ENCODE measurements at regions not wholly inside any gene's neighbourhood (a gene's known extent, or its start where the extent isn't known, plus 50 kb on each side); places are given as distances from the start of the nearest gene placed in this dataset.

DNA sequence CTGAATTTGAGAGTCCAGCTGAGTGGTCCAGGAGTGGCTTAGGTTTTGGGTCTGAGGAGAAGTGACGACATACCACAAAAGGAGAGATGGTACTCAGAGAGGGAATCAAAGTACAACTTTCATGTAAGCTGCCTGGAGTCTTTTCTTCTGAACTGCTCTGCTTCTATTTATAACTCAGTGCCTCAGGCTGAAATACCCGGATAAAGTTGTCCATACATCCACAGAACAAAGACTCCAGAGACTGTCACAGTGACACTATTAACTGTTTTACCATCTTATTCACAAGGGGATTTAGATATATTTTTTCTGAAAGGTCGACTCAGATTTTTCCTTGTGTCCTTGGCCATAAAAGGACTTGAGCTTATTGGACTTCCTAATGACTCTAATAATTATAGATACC is 264.3 kb upstream of the DNAJC19 start:
- no peak overlapping the region for H3K27ac ChIP-seq (ENCODE audit: low read length)
- no peak overlapping the region for H3K4me2 ChIP-seq (ENCODE audit: low read length)
- no peaks in the 10 kb centered on the region for H3K36me3 ChIP-seq (ENCODE audit: low read depth, low read length)
- DNase-seq (no peak), ATAC-seq (no peak)
- peaks cover 38% of the 10 kb centered on the region for H3K27me3 ChIP-seq (ENCODE audit: low read length)
- ChIA-PET POLR2A (ENCODE audit: unreplicated experiment) (no interaction called here), CTCF (no interaction called here)
- no peak overlapping the region for H2AFZ ChIP-seq (ENCODE audit: low read length)
- H3K9ac ChIP-seq (ENCODE audit: low read length) = no peak overlapping the region
- H3K79me2 ChIP-seq (ENCODE audit: low read length) = no peaks in the 10 kb centered on the region
- no peaks in the 10 kb centered on the region for H3F3A ChIP-seq (ENCODE audit: low read length, unreplicated experiment)
- no peaks in the 10 kb centered on the region for H3K4me1 ChIP-seq (ENCODE audit: insufficient read depth, low read length)
- intact Hi-C loops (cut with micrococcal nuclease) = no loop called here
- H4K20me1 ChIP-seq (ENCODE audit: low read length) = no peaks in the 10 kb centered on the region
- no TSS peak for BruUV-seq (replicated peaks)
- H3K9me3 ChIP-seq (ENCODE audit: low read length) = no peaks in the 10 kb centered on the region
- no peak overlapping the region for H3K4me3 ChIP-seq (ENCODE audit: low read length)
- TF ChIP-seq EZH2phosphoT487 (IDR thresholded peaks at IDR 0.05; ENCODE audit: borderline replicate concordance, low read length) (no peak), EZH2 (IDR thresholded peaks at IDR 0.05; ENCODE audit: low read length, unreplicated experiment) (no peak)
- TF ChIP-seq, protein P1, sequence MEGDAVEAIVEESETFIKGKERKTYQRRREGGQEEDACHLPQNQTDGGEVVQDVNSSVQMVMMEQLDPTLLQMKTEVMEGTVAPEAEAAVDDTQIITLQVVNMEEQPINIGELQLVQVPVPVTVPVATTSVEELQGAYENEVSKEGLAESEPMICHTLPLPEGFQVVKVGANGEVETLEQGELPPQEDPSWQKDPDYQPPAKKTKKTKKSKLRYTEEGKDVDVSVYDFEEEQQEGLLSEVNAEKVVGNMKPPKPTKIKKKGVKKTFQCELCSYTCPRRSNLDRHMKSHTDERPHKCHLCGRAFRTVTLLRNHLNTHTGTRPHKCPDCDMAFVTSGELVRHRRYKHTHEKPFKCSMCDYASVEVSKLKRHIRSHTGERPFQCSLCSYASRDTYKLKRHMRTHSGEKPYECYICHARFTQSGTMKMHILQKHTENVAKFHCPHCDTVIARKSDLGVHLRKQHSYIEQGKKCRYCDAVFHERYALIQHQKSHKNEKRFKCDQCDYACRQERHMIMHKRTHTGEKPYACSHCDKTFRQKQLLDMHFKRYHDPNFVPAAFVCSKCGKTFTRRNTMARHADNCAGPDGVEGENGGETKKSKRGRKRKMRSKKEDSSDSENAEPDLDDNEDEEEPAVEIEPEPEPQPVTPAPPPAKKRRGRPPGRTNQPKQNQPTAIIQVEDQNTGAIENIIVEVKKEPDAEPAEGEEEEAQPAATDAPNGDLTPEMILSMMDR (conservative IDR thresholded peaks at IDR 0.05; ENCODE audit: low read depth, low read length) = no peak
- H3K9me2 ChIP-seq (replicated peaks; ENCODE audit: low read length) = no peaks in the 10 kb centered on the region

DNA sequence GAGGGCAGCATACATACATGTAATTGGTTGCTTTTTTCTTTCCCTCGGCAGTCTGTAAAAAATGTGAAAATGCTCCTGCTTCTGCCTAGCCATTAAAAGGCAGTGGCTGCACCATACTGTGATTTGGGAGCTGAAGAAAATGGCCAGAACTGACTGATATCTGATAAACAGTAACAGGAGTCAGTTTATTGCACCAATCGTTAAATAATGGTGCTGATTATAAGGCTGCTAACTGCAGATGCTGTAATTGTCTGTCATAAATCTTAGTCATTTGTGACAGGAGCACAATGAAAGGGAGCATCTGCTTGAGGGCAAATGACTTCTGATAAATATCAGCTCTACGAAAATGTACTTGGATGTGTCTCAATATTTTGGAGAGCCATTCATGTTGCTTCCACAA is 263.1 kb upstream of the DNAJC19 start:
- H3K9me3 ChIP-seq (ENCODE audit: low read length) = no peaks in the 10 kb centered on the region
- no peak overlapping the region for H3K4me3 ChIP-seq (ENCODE audit: low read length)
- no peaks in the 10 kb centered on the region for H3F3A ChIP-seq (ENCODE audit: low read length, unreplicated experiment)
- ATAC-seq (no peak), DNase-seq (no peak)
- intact Hi-C loops (cut with micrococcal nuclease) = no loop called here
- H3K27me3 ChIP-seq (ENCODE audit: low read length) = peaks cover 39% of the 10 kb centered on the region
- H3K79me2 ChIP-seq (ENCODE audit: low read length) = no peaks in the 10 kb centered on the region
- CTCF ChIA-PET = interaction anchor here (0.6 kb wide), 1 partner anchor 160 kb away, joined by 3 read pairs; no protein-coding TSS in a partner anchor
- H3K4me2 ChIP-seq (ENCODE audit: low read length) = no peak overlapping the region
- POLR2A ChIA-PET (ENCODE audit: unreplicated experiment) = no interaction called here
- no peaks in the 10 kb centered on the region for H3K36me3 ChIP-seq (ENCODE audit: low read depth, low read length)
- no peaks in the 10 kb centered on the region for H3K9me2 ChIP-seq (replicated peaks; ENCODE audit: low read length)
- H3K4me1 ChIP-seq (ENCODE audit: insufficient read depth, low read length) = no peaks in the 10 kb centered on the region
- H3K9ac ChIP-seq (ENCODE audit: low read length) = no peak overlapping the region
- TF ChIP-seq EZH2phosphoT487 (IDR thresholded peaks at IDR 0.05; ENCODE audit: borderline replicate concordance, low read length) (no peak), EZH2 (IDR thresholded peaks at IDR 0.05; ENCODE audit: low read length, unreplicated experiment) (no peak)
- TF ChIP-seq, protein P1 (conservative IDR thresholded peaks at IDR 0.05; ENCODE audit: low read depth, low read length) = no peak
- H2AFZ ChIP-seq (ENCODE audit: low read length) = no peak overlapping the region
- BruUV-seq (replicated peaks) = no TSS peak
- no peaks in the 10 kb centered on the region for H4K20me1 ChIP-seq (ENCODE audit: low read length)
- H3K27ac ChIP-seq (ENCODE audit: low read length) = no peak overlapping the region

DNA sequence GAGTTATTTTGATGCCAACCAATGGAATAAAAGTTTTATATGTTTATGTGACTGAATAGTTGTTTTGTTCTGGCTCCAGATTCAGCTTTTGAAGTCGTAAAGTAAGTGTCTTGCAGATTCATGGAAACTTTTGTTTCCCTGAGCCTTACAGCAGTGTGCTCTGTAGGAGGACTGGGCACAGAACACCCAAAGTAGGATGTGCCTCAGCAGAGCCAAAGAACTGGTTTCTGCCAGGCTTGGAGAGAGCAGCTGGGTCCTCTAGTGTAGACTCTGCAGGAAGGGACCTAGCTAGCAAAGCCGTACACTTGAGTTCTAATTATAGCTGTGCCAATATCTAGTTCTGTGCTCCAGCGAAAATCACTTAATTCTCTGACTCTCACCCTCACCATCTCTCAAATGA is 261.2 kb upstream of the DNAJC19 start:
- Histone ChIP-seq H3K36me3 (ENCODE audit: low read depth, low read length) (no peaks in the 10 kb centered on the region), H3K4me2 (ENCODE audit: low read length) (no peak overlapping the region), H3K9me3 (ENCODE audit: low read length) (no peaks in the 10 kb centered on the region), H3K27me3 (ENCODE audit: low read length) (peaks cover 39% of the 10 kb centered on the region), H4K20me1 (ENCODE audit: low read length) (no peaks in the 10 kb centered on the region), H3K9ac (ENCODE audit: low read length) (no peak overlapping the region), H3F3A (ENCODE audit: low read length, unreplicated experiment) (no peaks in the 10 kb centered on the region), H2AFZ (ENCODE audit: low read length) (no peak overlapping the region), H3K9me2 (replicated peaks; ENCODE audit: low read length) (no peaks in the 10 kb centered on the region), H3K4me1 (ENCODE audit: insufficient read depth, low read length) (no peaks in the 10 kb centered on the region), H3K4me3 (ENCODE audit: low read length) (no peak overlapping the region), H3K79me2 (ENCODE audit: low read length) (no peaks in the 10 kb centered on the region), H3K27ac (ENCODE audit: low read length) (no peak overlapping the region)
- ATAC-seq (no peak), DNase-seq (no peak)
- intact Hi-C loops (cut with micrococcal nuclease) = no loop called here
- no peak for TF ChIP-seq EZH2phosphoT487 (IDR thresholded peaks at IDR 0.05; ENCODE audit: borderline replicate concordance, low read length)
- TF ChIP-seq, protein P1 (conservative IDR thresholded peaks at IDR 0.05; ENCODE audit: low read depth, low read length) = no peak
- TF ChIP-seq EZH2 (IDR thresholded peaks at IDR 0.05; ENCODE audit: low read length, unreplicated experiment) = no peak
- ChIA-PET POLR2A (ENCODE audit: unreplicated experiment) (no interaction called here), CTCF (no interaction called here)
- BruUV-seq (replicated peaks) = no TSS peak
